Tibial nerve (tissue), 4 donors: ENCODE measurements at regions not wholly inside any gene's neighbourhood (a gene's known extent, or its start where the extent isn't known, plus 50 kb on each side); places are given as distances from the start of the nearest gene placed in this dataset.

ENCODE experiments used
- CTCF ChIP-seq, 5 experiments: fragments of 200-600 bp in 3 of 5; fragments of 450-650 bp in 2 of 5; sonication (generic) in 3 of 5; IDR thresholded peaks; one replicate each; pipeline ENCODE4 v1.5.1; 2016 to 2019; ENCODE audit warnings: antibody characterized with exemption in 5 of 5, mild to moderate bottlenecking in 3 of 5, moderate library complexity in 2 of 5
- EP300 ChIP-seq, 2 donors: sonication (generic); formaldehyde crosslinking; IDR thresholded peaks; one replicate each; pipeline ENCODE4 v1.6.1; 2017; ENCODE audit warnings: antibody characterized with exemption in 2 of 2, mild to moderate bottlenecking in 1 of 2
- POLR2A ChIP-seq, 2 donors: fragments of 450-650 bp; IDR thresholded peaks; one replicate each; pipeline ENCODE4 v1.6.1; 2017; ENCODE audit warnings: antibody characterized with exemption in 2 of 2, mild to moderate bottlenecking in 2 of 2, moderate library complexity in 2 of 2

DNA sequence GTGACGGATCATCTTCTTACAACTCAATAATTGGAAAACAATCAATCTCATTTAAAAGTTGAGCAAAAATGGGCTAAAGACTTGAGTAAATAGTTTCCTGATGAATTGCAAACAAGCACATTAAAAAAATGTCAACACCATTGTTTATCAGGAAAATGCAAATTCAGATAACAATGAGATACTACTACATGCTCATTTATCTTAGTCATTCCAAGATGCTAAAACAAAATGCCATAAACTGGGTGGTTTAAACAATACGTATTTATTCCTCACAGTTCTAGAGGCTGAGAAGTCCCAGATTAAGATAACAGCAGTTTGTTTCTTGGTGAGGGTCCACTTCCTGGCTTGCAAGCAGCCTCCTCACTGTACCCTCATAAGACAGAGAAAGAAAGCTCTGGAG is 359.6 kb downstream of the NR4A2 start:
- TF ChIP-seq CTCF (IDR thresholded peaks at IDR 0.05) (no peak), EP300 (IDR thresholded peaks at IDR 0.05) (no peak), POLR2A (IDR thresholded peaks at IDR 0.05) (no peak)
